Lower lobe of right lung (tissue), 2 donors: ENCODE measurements at regions not wholly inside any gene's neighbourhood (a gene's known extent, or its start where the extent isn't known, plus 50 kb on each side); places are given as distances from the start of the nearest gene placed in this dataset.
A peak's percentile ranks its signal among the peaks of the same experiment; 100 is the strongest.

ENCODE experiments used
- ATAC-seq, 2 donors: fragments of 200-7000 bp; cut with Tn5 transposase; one replicate each; pipeline ENCODE4 v1.9.1; 2020 to 2022; ENCODE audit warnings: mild to moderate bottlenecking in 2 of 2, moderate library complexity in 2 of 2
- DNase-seq: peaks from one replicate; pipeline ENCODE4 v3.0.0-alpha.2; 2020
- H3K27ac ChIP-seq: fragments of 200-600 bp; one replicate; pipeline ENCODE4 v1.8.0; 2022
- H3K27me3 ChIP-seq: fragments of 200-600 bp; one replicate; pipeline ENCODE4 v1.8.0; 2022; ENCODE audit warnings: low read depth
- H3K36me3 ChIP-seq: fragments of 200-600 bp; one replicate; pipeline ENCODE4 v1.8.0; 2022; ENCODE audit warnings: mild to moderate bottlenecking
- H3K4me1 ChIP-seq: fragments of 200-600 bp; one replicate; pipeline ENCODE4 v1.8.0; 2022
- H3K4me3 ChIP-seq: fragments of 200-600 bp; one replicate; pipeline ENCODE4 v1.8.0; 2022; ENCODE audit warnings: mild to moderate bottlenecking
- H3K9me3 ChIP-seq: fragments of 200-600 bp; one replicate; pipeline ENCODE4 v1.8.0; 2022
- CTCF ChIP-seq: fragments of 200-600 bp; IDR thresholded peaks from one replicate; pipeline ENCODE4 v1.8.0; 2022; ENCODE audit warnings: antibody characterized with exemption, mild to moderate bottlenecking
- intact Hi-C: fragments of 100-400 bp; cut with DNase I; formaldehyde crosslinking; loops from one replicate; pipeline ENCODE4 v1.11.0; 2022
- donor health status: DM: no; HTN: yes; CAD: no; lungs with severe emphysema.

- intact Hi-C loops: no loop called here
- no peak for DNase-seq
- Histone ChIP-seq H3K27me3 (no peaks in the 10 kb centered on the region), H3K4me1 (no peaks in the 10 kb centered on the region), H3K27ac (no peak overlapping the region), H3K4me3 (no peak overlapping the region), H3K36me3 (no peaks in the 10 kb centered on the region), H3K9me3 (no peaks in the 10 kb centered on the region)
- no peak for ATAC-seq
- TF ChIP-seq CTCF: peak; percentile 22
Observed at GRCh38 chr3:103440539-103441203, 1005.9 kb downstream of the ZPLD1 start.

- Histone ChIP-seq H3K4me1 (no peaks in the 10 kb centered on the region), H3K4me3 (no peak overlapping the region), H3K9me3 (no peaks in the 10 kb centered on the region), H3K36me3 (no peaks in the 10 kb centered on the region), H3K27me3 (no peaks in the 10 kb centered on the region), H3K27ac (no peak overlapping the region)
- intact Hi-C loops: no loop called here
- ATAC-seq (no peak), DNase-seq (no peak)
- no peak for TF ChIP-seq CTCF
Observed at GRCh38 chr3:103446953-103447629, 1012.3 kb downstream of the ZPLD1 start.

- H3K4me3 ChIP-seq: no peak overlapping the region
- no peak for DNase-seq
- H3K9me3 ChIP-seq: no peaks in the 10 kb centered on the region
- no peak for TF ChIP-seq CTCF
- H3K27me3 ChIP-seq: no peaks in the 10 kb centered on the region
- ATAC-seq: no peak
- intact Hi-C loops: no loop called here
- no peaks in the 10 kb centered on the region for H3K4me1 ChIP-seq
- H3K36me3 ChIP-seq: no peaks in the 10 kb centered on the region
- no peak overlapping the region for H3K27ac ChIP-seq
Observed at GRCh38 chr3:103453152-103453551, 1018.3 kb downstream of the ZPLD1 start.

- Histone ChIP-seq H3K4me1 (no peaks in the 10 kb centered on the region), H3K27ac (no peak overlapping the region), H3K9me3 (no peaks in the 10 kb centered on the region), H3K4me3 (no peak overlapping the region), H3K36me3 (no peaks in the 10 kb centered on the region), H3K27me3 (no peaks in the 10 kb centered on the region)
- intact Hi-C loops: no loop called here
- no peak for TF ChIP-seq CTCF
- DNase-seq (no peak), ATAC-seq (no peak)
Observed at GRCh38 chr3:103459815-103460214, 1025.0 kb downstream of the ZPLD1 start.

GRCh38 chr3:103470498-103470897 is 1035.7 kb downstream of the ZPLD1 start:
- no peak for TF ChIP-seq CTCF
- no peaks in the 10 kb centered on the region for H3K9me3 ChIP-seq
- no peak overlapping the region for H3K27ac ChIP-seq

More at GRCh38 chr3:103470498-103470897, 1035.7 kb downstream of the ZPLD1 start:
- no peak for ATAC-seq
- no peaks in the 10 kb centered on the region for H3K27me3 ChIP-seq
- no peaks in the 10 kb centered on the region for H3K36me3 ChIP-seq
- no peak overlapping the region for H3K4me3 ChIP-seq
- no peak for DNase-seq
- intact Hi-C loops: no loop called here
- H3K4me1 ChIP-seq: no peaks in the 10 kb centered on the region
